NCI-H1436 (cell line): ENCODE measurements at regions not wholly inside any gene's neighbourhood (a gene's known extent, or its start where the extent isn't known, plus 50 kb on each side); places are given as distances from the start of the nearest gene placed in this dataset.
"Not testable (repeated sequence)": the region's sequence is repeated elsewhere in the genome, so short reads cannot be mapped to it uniquely, and the experiment has no call there.

Experiments
- DNase-seq: peaks from one replicate; lab custom pipeline; 2025; lab: John Stamatoyannopoulos, UW

DNA sequence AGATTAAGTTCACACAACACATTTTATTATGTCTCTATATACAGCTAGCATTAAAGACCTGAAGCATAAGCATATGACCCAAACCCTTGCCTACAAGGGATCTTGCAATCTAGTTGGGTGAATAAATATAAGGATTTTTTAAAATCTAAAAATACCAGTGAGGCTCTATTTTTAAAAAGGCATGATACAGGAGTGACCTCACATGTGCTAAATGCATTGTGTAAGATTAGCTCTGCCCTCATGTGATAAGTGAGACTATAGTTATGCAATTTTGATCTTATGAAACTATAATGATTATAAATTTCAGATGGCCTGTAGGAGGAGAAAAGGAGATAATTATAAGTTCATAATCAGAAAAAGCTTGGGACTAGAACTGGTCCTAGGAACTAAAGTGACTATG, 451.0 kb upstream of the MAN1A1 start:
- no peak for DNase-seq

DNA sequence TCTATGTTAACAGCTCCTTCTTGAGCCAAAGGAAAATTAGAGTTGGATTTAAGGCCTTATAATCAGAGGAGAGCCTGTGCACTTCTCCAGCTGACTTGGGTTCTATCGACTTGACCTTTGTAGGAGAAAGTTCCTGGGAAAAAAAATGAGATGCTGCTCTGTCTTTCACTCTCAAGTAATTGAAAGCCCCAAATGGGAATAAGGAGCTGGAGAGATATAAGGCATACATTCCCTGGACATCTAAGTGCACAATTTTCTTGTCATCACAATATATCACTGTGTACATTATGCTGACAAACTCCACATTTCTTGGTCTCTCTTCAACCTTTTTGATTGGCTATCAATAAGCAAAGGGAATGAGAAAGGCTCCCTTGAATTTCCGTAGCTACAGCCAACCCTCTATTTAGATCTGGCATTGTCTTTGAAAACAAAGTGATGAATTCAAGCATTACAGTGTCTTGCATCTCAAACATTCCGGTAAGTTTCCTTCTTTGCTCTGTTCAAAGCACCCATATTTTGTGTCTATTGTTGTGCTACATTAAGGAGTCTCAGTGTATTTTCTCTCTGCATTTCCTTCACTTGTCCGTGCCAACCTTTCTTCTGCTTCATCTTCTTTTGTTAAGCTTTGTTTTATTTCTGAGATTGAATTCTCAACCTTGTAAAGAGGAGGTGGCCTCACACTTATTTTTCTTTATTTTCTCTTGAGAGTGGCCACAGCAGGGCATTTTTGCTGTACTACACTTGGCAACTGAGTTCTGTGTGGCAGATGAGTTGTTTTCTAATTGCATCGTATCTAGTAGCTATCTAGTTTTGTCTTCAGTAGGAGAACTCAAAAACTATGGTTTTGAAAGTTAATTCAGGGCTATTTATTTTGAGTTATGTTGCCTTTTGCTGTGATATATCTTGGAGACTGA, 450.3 kb upstream of the MAN1A1 start:
- no peak for DNase-seq

DNA sequence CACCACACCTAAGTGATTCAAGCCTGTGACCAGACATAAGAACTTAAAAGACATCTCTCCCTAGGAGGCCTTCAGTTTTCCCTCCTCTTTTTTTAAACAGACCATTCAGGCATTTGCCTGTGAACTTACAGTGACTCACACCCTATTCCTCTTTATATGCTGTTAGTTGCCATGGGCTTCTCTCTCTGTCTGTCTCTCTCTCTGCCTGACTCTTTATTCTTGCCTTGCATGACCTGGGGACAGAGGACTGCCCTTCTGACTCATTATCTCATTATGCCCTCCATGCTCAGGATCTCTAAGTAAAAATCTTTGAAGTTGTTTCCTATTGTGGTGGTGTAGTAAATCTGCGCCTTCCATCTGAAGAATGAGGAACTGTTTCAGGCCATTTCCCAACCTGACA, 442.2 kb upstream of the MAN1A1 start:
- DNase-seq = no peak

DNA sequence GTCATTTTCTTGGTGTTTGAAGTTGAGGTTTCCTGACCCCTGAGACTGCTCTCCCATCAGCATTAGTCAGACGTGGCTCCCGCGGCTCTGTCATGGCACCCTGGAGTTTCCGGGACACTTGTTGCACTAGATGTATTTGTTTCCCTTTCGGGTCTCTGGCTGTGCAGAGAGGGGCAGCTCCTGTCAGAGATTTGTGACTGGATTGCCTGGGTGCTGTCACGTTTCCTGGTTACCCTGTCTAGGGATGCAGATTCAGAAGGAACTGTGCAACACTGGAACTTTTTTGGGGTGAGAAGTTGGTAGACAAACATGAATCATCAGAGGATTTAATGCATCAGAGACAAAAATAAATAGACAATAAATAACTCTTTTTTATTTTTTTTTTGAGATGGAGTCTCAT, 431.8 kb upstream of the MAN1A1 start:
- no peak for DNase-seq

DNA sequence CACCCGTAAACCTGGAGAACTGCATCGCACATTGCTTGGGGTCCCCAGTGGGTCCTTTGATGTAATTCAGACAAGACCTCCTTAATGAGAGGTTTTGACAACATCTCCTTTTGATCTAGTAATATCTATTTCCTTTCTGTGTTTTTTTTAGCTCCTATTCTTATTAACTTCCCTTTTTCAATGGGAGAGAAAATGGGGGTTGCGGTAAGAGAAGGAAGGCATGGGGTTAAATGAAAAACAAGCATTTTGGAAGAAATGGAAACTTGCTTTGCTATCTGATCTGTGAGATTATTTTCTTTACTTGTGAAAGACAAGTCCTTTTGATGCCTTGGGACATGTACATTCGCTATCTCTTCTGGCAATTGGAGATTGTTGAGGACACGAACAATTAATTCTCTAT, 418.6 kb upstream of the MAN1A1 start:
- DNase-seq = no peak

DNA sequence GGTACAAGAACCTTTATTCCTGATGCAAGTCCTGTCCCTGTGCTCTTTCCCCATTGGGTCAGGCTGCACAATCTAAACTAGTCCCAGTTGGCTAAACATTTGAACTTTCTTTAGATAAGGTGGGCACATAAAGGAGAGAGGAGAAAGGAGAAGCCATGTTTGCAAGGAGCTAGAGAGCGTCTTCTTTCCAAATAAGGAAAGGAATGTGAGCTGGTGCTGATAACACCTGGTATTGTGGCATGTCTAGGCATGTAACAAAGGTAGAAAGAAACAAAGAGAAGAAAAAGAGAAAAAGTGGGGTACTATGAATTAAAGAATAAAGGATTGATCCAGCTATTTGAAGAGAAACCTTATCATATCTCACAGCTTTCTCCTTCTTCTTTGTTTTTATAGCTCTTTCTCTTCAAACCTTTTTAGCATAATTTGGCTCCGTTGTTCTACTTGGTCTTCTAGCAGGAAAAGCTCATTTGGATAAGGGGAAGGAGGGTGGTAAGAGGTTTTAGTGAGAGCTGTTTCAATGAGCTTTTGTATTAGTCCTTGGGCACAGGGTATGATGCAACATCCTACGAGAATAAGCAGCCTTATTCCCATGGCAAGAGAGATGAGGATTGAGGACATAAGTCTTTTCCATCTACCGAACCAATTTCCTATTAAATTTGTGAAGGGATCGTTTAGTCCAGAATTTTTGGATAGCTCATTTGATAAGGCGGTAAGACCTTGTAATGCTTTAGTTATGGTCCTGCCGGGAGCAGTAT, 415.5 kb upstream of the MAN1A1 start:
- no peak for DNase-seq

DNA sequence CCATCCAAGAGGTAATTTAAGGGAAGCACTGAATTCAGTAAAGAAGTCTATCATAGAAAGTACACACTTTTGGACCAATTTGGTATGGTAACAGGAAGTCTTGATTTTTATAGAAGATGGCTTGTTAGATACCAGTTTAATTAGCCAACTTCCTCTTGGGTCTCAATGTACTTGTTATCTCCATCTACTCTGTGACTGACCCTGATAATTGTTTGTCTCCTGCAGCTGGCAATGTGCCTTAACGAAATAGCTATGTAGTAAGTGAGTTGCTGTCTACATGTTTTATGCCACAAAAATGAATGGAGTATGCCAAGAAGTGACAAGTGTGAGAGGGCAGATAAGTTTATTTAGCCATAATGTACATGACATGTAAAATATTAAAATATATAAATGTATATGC, 410.5 kb upstream of the MAN1A1 start:
- DNase-seq = no peak

DNA sequence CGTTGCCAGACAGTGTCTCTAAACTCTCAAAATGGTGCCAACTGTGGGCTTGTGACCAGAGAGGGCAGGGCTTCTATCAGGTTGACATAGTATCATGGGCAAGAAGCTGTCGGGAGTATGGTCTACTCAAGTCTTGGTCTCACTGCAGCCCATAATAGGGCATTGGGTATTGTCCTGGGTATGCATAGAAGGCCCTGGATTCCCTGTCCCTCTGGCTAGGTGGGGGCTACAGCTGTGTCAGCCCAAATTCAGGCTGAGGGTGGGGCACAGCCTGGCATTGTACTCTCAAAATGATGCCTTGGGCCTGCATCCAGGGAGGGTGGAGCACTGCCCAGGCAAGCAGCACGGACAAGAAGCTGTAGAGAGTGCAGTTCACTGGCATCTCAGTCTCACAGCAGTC, 408.8 kb upstream of the MAN1A1 start:
- DNase-seq = no peak

DNA sequence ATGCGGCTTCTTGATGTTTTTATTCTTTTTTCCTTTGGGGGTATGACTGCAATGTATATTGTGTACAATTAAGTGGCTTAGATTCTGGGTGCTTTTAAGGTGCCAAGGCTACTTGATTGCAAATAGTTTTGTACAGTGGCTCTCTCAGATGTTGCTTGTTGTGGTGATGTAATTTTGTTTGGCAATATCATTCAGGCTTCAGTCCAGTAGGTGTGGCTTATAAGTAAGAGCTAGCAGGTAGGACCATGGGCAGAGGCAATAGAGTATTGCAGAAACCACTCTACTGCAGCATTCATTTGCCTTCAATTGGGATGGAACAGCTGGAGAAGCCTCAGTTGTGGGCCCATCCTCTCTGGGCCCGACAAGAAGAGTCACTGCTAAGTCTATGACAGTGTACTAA, 407.9 kb upstream of the MAN1A1 start:
- DNase-seq = no peak

DNA sequence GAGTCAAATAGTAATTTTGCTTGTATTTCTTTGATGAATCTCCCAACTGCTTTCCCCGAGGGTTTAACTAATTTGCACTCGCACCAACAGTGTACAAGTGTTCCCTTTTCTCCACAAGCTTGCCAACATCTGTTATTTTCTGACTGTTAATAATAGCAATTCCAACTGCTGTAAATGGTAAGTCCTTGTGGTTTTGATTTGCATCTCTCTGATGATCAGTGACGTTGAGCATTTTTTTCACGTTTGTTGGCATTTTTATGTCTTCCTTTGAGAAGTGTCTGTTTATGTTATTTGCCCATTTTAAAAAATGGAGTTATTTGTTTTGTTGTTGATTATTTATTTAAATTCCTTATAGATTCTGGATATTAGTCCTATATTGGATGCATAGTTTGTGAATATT, 399.8 kb upstream of the MAN1A1 start:
- DNase-seq = no peak

DNA sequence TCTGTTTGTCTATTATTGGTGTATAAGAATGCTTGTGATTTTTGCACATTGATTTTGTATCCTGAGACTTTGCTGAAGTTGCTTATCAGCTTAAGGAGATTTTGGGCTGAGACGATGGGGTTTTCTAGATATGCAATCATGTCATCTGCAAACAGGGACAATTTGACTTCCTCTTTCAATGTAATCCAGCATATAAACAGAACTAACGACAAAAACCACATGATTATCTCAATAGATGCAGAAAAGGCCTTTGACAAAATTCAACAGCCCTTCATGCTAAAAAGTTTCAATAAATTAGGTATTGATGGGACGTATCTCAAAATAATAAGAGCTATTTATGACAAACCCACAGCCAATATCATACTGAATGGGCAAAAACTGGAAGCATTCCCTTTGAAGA, 399.0 kb upstream of the MAN1A1 start:
- not testable (repeated sequence) for DNase-seq

DNA sequence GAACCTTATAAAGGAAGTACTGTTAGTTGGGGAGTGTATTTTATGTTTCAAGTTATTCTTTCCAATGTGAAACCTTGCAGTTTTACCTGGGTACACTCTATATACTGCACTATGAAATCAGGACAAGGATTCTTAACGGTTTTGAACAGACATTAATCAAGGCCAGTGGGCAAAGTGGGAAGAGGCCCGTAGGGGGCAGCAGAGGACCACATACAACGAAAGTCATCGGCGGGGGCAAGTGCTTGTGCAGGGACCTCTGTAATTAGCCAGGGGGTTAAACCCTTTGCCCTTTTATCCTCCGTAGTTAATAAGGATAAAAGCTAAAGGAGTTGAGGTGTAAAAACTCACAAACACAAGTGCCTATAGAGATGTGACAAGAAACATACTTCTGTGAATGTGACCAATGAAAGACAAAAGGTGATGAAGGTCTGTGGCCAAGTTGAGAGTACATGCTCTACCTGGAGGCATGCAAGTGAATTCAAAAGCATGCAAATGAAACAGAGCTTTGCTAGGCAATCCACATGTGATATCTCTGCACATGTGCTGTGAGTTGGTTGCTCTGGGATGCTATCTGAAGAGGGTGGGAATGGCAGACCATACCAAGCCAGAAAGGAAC, 392.7 kb upstream of the MAN1A1 start:
- DNase-seq = peak; percentile 1

DNA sequence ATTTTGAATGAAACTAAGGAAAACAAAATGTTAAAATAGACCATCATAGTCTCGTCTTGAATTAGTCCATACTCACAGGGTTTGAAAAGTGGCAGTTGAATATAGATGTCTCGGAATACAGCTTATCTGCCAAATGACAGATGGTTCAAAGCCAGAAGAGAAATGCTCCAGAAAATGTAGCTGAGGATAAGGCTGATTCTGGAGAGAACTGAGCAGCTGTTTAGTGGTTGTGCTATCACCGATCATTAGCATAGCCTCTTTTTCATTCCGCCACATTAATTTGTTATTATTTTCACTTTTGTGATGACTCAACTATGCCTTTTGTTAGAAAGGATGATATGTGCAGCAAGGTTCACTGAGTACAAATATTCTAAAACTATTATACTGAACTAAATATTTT, 390.2 kb upstream of the MAN1A1 start:
- DNase-seq = no peak

DNA sequence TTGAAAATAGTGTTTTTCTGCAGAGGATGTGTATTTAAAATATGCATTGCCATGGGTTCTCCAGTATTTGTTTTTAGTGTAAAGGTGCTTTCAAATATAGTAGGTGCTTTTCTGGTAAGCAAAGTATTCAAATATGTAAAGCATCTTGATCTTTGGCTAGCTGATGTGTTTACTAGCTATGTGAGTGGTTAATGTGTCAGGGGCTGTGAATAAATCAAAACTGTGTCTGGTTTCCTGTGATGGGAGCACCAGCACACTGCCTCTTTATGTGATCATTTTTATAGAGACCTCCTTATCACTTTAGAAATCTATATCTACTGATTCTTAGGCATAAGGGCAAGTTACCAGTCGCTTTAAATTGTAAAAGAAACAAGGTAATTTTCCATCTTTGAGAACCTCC, 388.9 kb upstream of the MAN1A1 start:
- no peak for DNase-seq

DNA sequence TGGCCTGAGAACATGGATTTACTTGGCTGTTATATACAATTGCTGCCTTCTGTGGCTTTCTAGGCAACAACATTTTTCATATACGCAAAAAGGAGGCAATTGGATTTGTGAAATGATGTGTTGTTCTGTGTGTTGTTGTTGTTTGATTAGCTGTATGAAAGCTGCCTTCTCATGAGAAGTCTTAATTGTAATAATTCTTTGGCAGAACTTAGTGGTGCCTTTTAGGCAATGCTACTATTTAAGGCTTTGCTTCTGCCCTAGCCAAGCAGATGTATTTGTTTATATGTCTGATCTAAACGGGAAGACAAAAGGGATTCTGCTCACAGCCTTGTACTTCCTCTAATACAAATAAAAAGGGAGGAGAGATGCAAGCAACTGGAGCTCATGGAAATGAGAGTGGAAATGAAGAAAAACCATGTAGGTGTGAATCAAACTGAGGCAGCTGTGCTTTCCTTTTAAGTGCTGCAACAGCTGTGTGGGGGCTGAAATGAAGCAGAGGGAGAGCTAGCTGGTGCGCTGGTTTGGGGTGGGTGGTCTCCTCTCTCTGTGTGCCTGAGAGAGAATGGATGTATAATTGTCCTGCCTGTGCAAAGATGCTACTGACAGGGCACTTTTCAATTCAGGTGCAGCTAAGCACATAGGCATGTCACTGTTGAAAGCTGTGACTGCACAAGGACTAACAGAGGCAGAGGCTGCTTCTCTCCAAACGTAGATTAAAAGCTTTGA, 386.9 kb upstream of the MAN1A1 start:
- DNase-seq = no peak

DNA sequence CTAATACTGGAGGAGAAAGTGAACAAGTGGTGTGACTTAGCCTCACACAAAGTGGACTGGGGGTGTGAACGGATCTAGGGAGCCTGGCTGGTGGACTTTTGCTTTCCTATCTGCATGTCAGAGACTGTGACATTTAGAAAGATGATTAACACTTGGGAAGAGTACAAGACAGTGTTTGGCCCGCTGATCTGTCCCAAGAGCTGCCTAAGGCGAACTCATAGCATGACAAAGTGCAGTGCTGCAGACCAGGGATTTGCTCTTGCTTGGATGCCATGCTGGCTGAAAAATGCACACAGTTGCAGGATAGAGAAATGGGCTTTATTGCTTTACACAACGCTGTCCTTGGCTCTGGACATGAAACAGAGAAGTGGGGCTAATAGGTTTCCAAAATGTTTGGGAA, 386.0 kb upstream of the MAN1A1 start:
- no peak for DNase-seq

DNA sequence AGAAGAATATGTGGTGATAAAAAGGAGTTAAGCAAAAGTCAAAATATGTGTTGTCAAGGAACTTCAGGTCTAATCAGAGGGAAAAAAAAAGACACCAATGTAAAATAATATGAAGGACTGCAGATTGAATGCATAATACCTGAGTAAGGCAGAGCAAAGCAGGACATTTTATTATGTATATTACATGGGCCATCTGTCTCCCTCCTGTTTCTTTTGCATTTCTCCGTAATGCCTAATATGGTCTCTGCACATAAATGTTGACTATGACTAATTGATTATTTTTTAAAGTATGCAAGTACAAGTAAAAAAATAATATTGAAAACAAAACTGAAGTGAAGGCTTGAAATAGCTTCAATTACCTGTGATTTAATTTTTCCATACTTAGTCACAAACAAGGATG, 384.7 kb upstream of the MAN1A1 start:
- no peak for DNase-seq

DNA sequence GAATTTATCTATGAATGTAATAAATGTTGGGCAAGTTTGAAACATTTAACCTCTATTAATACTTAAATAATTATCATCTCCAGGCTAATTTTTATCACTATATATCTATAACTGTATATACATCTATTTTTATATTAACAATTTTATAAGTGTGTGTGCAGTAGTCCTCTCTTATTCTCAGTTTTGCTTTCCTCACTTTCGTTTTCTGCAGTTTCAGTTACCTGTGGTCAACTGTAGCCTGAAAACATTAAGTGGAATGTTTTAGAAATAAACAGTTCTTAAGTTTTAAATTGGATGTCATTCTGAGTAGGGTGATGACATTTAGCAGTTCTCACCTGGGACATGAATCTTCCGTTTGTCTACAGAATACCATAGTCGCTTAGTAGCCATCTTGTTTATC, 379.4 kb upstream of the MAN1A1 start:
- DNase-seq = no peak

DNA sequence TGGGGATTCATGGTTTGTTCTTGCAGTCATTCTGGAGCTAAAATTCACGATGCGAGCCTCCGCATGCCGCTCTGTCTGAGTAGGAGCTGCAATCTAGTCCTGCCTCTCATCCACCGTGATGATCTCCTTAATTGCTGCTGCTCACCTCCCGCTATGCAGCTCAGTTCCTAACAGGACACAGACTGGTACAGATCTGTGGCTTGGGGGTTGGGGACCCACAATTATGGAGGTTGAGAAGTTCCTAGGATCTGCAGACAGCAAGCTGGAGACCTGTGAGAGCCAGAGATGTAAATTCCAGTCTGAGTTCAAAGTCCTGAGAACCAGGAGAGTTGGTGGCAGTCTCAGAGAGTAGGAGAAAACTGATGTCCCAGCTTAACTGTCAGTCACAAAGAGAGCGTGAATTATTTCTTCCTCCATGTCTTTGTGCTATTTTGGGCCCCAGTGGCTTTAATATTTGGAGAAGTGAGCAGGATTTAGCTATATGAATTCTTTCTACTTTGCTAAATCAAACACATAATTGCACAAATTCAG, 378.7 kb upstream of the MAN1A1 start:
- no peak for DNase-seq

DNA sequence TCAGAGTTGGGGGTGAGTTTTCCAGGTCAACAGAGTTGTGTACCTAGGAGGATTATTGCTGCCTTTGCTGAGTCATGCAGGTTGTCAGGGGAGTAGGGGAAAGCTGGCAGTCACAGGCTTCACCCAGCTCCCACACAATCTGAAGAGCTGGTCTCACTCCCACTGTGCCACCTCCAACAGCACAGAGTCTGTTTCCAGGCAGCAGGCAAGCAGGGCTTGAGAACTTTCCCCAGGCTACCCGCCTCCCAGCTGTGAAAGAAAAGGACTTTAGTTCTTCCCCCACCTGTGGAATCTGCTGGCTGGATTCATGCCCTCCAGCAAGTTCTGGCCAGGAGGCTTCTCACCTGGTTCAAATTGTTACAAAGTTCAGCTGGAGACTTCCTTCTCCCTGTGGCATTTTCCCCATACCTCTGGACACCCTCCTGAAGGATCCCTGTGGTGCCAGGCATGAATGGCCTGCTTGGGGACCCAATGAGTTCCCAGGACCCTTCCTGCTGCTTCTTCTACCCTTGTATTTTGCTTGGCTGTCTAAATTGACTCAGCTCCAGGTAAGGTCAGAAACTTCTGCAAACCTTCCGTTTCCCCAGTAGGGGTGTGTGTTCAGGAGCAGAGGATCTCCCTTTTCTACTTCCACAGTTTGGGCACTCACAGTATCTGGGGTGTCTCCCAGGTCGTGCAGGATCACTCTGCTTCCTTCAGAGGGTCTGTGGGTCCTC, 378.1 kb upstream of the MAN1A1 start:
- DNase-seq = no peak

DNA sequence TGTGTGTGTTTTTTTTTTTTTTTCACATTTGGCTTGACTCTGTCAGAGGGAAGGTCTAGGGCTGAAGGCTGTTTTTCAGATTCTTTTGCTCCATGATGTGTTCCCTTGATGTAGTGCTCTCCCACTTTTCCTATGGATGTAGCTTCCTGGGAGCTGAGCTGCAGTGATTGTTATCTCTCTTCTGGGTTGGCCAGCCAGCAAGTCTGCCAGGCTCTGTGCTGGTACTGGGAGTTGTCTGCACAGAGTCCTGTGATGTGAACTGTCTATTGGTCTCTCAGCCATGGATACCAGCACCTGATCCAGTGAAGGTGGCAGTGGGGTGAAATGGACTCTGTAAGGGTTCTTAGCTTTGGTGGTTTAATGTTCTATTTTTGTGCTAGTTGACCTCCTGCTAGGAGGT, 377.4 kb upstream of the MAN1A1 start:
- DNase-seq = not testable (repeated sequence)
